ENCODE measurements at regions not wholly inside any gene's neighbourhood (a gene's known extent, or its start where the extent isn't known, plus 50 kb on each side); places are given as distances from the start of the nearest gene placed in this dataset.

DNA sequence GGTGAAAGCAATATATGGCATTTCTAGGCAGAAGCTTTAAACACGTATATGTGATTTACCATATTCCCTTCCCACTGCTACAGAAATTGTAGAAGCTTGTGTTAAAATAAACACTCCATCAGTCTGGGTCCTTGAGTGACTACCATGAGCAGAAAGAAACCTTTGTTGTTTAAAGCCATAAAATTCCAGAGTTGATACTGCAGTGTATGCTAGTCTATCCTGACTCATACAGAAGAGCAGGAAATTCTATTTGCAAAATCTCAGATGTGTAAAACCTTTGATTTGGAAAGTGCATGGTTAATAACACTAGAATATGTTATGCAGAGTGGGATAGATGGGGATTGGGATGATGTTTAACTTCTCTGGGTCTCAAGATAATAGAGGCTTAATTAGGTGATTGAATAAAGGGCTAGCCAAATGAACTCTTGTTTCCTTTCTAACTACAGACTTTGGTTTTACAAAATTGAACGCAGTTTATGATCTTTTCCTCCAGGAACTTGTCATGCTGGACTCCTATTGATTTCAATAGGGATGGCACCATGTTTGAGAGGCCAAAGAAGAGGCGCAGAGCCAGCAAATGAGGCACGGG, 282.7 kb upstream of the VLDLR start:
- peaks cover 4% of the 10 kb centered on the region for H3K4me1 Mint-ChIP-seq (ENCODE audit: low read depth, unreplicated experiment)
- Histone ChIP-seq H2AFZ (ENCODE audit: low read depth, low read length) (no peak overlapping the region), H3K4me2 (ENCODE audit: low read length) (no peak overlapping the region), H4K20me1 (ENCODE audit: insufficient read depth, low read length) (no peaks in the 10 kb centered on the region), H3K79me2 (ENCODE audit: insufficient read depth, low read length) (no peaks in the 10 kb centered on the region), H3K9ac (ENCODE audit: low read length) (no peak overlapping the region), H3K36me3 (ENCODE audit: insufficient read depth, low read length) (no peaks in the 10 kb centered on the region), H3K4me1 (ENCODE audit: insufficient read depth, low read length) (no peaks in the 10 kb centered on the region), H3K27ac (ENCODE audit: low read depth, low read length) (no peak overlapping the region), H3K9me3 (ENCODE audit: insufficient read depth, low read depth, low read length) (no peaks in the 10 kb centered on the region), H3K27me3 (ENCODE audit: insufficient read depth, low read length) (peaks cover 4% of the 10 kb centered on the region), H3K4me3 (ENCODE audit: insufficient read depth, low read depth, low read length) (no peak overlapping the region)
- no peak for TF ChIP-seq EZH2 (IDR thresholded peaks at IDR 0.05; ENCODE audit: insufficient read depth, low read length)
- TF ChIP-seq, protein P1, sequence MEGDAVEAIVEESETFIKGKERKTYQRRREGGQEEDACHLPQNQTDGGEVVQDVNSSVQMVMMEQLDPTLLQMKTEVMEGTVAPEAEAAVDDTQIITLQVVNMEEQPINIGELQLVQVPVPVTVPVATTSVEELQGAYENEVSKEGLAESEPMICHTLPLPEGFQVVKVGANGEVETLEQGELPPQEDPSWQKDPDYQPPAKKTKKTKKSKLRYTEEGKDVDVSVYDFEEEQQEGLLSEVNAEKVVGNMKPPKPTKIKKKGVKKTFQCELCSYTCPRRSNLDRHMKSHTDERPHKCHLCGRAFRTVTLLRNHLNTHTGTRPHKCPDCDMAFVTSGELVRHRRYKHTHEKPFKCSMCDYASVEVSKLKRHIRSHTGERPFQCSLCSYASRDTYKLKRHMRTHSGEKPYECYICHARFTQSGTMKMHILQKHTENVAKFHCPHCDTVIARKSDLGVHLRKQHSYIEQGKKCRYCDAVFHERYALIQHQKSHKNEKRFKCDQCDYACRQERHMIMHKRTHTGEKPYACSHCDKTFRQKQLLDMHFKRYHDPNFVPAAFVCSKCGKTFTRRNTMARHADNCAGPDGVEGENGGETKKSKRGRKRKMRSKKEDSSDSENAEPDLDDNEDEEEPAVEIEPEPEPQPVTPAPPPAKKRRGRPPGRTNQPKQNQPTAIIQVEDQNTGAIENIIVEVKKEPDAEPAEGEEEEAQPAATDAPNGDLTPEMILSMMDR (IDR thresholded peaks at IDR 0.05; ENCODE audit: insufficient read depth, low read depth, low read length), result no peak
- no peak overlapping the region for H3K27ac Mint-ChIP-seq (ENCODE audit: unreplicated experiment)
- no peak overlapping the region for H3K4me3 Mint-ChIP-seq (ENCODE audit: unreplicated experiment)
- no peaks in the 10 kb centered on the region for H3K27me3 Mint-ChIP-seq (ENCODE audit: low read depth, unreplicated experiment)
- no peaks in the 10 kb centered on the region for H3K9me3 Mint-ChIP-seq (ENCODE audit: unreplicated experiment)
- no peaks in the 10 kb centered on the region for H3K36me3 Mint-ChIP-seq (ENCODE audit: low read depth, unreplicated experiment)
- FAIRE-seq (no peak), DNase-seq (ENCODE audit: low read depth) (no peak)

DNA sequence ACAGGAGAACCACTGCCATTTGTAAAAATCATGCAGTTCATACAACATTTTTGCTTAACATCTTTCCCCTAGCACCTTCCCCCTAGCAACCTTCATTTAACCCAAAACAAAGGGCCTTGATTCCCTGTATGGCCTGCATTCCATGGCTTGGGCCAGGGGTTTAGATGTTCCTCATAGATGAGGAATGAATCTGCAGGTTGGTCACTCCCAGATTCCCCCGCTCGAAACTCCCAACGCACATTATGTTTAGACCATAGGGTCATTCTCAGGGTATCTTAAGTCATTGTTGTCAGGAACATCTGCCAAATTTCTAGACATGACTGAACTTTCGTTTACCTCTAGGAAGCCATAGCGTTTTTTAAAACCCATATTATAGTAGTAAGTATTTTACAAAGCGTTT, 282.2 kb upstream of the VLDLR start:
- no peak overlapping the region for H3K27ac Mint-ChIP-seq (ENCODE audit: unreplicated experiment)
- H3K36me3 Mint-ChIP-seq (ENCODE audit: low read depth, unreplicated experiment), result no peaks in the 10 kb centered on the region
- Histone ChIP-seq H3K36me3 (ENCODE audit: insufficient read depth, low read length) (no peaks in the 10 kb centered on the region), H3K79me2 (ENCODE audit: insufficient read depth, low read length) (no peaks in the 10 kb centered on the region), H3K27ac (ENCODE audit: low read depth, low read length) (no peak overlapping the region), H3K27me3 (ENCODE audit: insufficient read depth, low read length) (peaks cover 4% of the 10 kb centered on the region), H3K4me1 (ENCODE audit: insufficient read depth, low read length) (no peaks in the 10 kb centered on the region), H2AFZ (ENCODE audit: low read depth, low read length) (no peak overlapping the region), H3K4me3 (ENCODE audit: insufficient read depth, low read depth, low read length) (no peak overlapping the region), H3K9ac (ENCODE audit: low read length) (no peak overlapping the region), H4K20me1 (ENCODE audit: insufficient read depth, low read length) (no peaks in the 10 kb centered on the region), H3K4me2 (ENCODE audit: low read length) (no peak overlapping the region), H3K9me3 (ENCODE audit: insufficient read depth, low read depth, low read length) (no peaks in the 10 kb centered on the region)
- DNase-seq (ENCODE audit: low read depth) (no peak), FAIRE-seq (no peak)
- no peaks in the 10 kb centered on the region for H3K27me3 Mint-ChIP-seq (ENCODE audit: low read depth, unreplicated experiment)
- peaks cover 4% of the 10 kb centered on the region for H3K4me1 Mint-ChIP-seq (ENCODE audit: low read depth, unreplicated experiment)
- no peak for TF ChIP-seq EZH2 (IDR thresholded peaks at IDR 0.05; ENCODE audit: insufficient read depth, low read length)
- TF ChIP-seq, protein P1 (IDR thresholded peaks at IDR 0.05; ENCODE audit: insufficient read depth, low read depth, low read length), result no peak
- H3K4me3 Mint-ChIP-seq (ENCODE audit: unreplicated experiment), result no peak overlapping the region
- H3K9me3 Mint-ChIP-seq (ENCODE audit: unreplicated experiment), result no peaks in the 10 kb centered on the region

DNA sequence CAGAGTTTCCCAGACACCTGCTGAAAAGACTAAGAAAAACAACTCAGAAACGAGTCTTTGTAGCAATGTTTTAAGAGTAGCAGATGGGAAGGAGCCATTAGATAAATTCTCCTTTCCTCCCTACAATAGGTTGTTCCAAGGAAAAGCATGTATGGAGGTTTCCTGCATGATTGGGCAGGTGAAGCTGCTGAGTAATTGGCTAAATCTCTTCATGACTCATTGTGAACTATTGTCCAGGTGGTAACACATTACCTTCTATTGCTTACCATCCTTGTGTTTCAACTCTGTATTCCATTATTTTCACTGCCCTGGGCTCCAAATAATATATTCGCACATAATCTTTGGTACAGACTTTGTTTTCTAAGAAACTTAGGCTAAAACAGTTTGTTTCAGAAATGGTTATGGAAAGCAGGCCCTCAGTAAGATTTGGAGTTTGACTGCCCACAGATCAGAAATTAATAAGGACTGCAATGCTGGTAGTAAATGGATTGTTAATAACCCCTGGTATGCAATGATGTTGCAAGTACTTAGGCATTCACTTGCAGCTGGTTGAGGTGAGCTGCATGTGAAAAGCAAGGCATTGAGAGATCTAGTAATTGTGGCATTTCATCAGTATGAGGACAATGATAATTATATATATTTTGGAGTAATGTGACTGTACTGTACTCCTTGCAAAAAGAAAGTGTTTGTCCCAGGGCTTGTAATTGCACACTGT, 281.4 kb upstream of the VLDLR start:
- no peaks in the 10 kb centered on the region for H3K36me3 ChIP-seq (ENCODE audit: insufficient read depth, low read length)
- H3K27ac ChIP-seq (ENCODE audit: low read depth, low read length), result no peak overlapping the region
- peaks cover 4% of the 10 kb centered on the region for H3K27me3 ChIP-seq (ENCODE audit: insufficient read depth, low read length)
- no peak for TF ChIP-seq EZH2 (IDR thresholded peaks at IDR 0.05; ENCODE audit: insufficient read depth, low read length)
- TF ChIP-seq, protein P1 (IDR thresholded peaks at IDR 0.05; ENCODE audit: insufficient read depth, low read depth, low read length), result no peak
- no peak overlapping the region for H3K9ac ChIP-seq (ENCODE audit: low read length)
- no peak overlapping the region for H3K4me3 ChIP-seq (ENCODE audit: insufficient read depth, low read depth, low read length)
- DNase-seq (ENCODE audit: low read depth) (peak; percentile 12), FAIRE-seq (no peak)
- peaks cover 4% of the 10 kb centered on the region for H3K4me1 Mint-ChIP-seq (ENCODE audit: low read depth, unreplicated experiment)
- no peak overlapping the region for H3K4me3 Mint-ChIP-seq (ENCODE audit: unreplicated experiment)
- H3K36me3 Mint-ChIP-seq (ENCODE audit: low read depth, unreplicated experiment), result no peaks in the 10 kb centered on the region
- no peaks in the 10 kb centered on the region for H3K4me1 ChIP-seq (ENCODE audit: insufficient read depth, low read length)
- H3K79me2 ChIP-seq (ENCODE audit: insufficient read depth, low read length), result no peaks in the 10 kb centered on the region
- no peaks in the 10 kb centered on the region for H4K20me1 ChIP-seq (ENCODE audit: insufficient read depth, low read length)
- H3K27ac Mint-ChIP-seq (ENCODE audit: unreplicated experiment), result no peak overlapping the region
- no peak overlapping the region for H2AFZ ChIP-seq (ENCODE audit: low read depth, low read length)
- H3K27me3 Mint-ChIP-seq (ENCODE audit: low read depth, unreplicated experiment), result no peaks in the 10 kb centered on the region
- H3K9me3 ChIP-seq (ENCODE audit: insufficient read depth, low read depth, low read length), result no peaks in the 10 kb centered on the region
- no peaks in the 10 kb centered on the region for H3K9me3 Mint-ChIP-seq (ENCODE audit: unreplicated experiment)
- H3K4me2 ChIP-seq (ENCODE audit: low read length), result no peak overlapping the region

All from astrocyte (in vitro differentiated cells and primary cell).